Common myeloid progenitor, CD34-positive (primary cell): ENCODE measurements at regions not wholly inside any gene's neighbourhood (a gene's known extent, or its start where the extent isn't known, plus 50 kb on each side); places are given as distances from the start of the nearest gene placed in this dataset.

Experiments
- CTCF ChIA-PET: fragments of 350-600 bp; sonication (Branson Sonifier 250); formaldehyde crosslinking; loops from one replicate; lab custom pipeline; 2021; ENCODE audit warnings: antibody characterized with exemption; lab: Charles Lee
- POLR2A ChIA-PET: fragments of 350-600 bp; sonication (Branson Sonifier 250); formaldehyde crosslinking; loops from one replicate; lab custom pipeline; 2021; ENCODE audit warnings: antibody characterized with exemption; lab: Charles Lee
- DNase-seq, 3 donors: peaks; one replicate each; pipeline versions ENCODE4 v3.0.0 to v3.0.0-alpha.2; 2013
- H3K27ac ChIP-seq, 2 experiments: 1 replicate in 1 of 2; 2 replicates in 1 of 2; pipeline ENCODE4 v1.7.0; 2013; ENCODE audit warnings: inconsistent platforms in 2 of 2, low read length in 2 of 2, mild to moderate bottlenecking in 2 of 2, low read depth in 1 of 2, moderate library complexity in 1 of 2; ENCODE audit not compliant: severe bottlenecking in 2 of 2, insufficient read depth in 1 of 2, poor library complexity in 1 of 2
- H3K27me3 ChIP-seq, 5 experiments: replicated peaks in 2 of 5; 1 replicate in 3 of 5; 2 replicates in 2 of 5; pipeline versions ENCODE4 v1.6.1 to v1.7.0; 2013; ENCODE audit warnings: low read length in 4 of 5, mild to moderate bottlenecking in 2 of 5, moderate library complexity in 2 of 5, inconsistent platforms in 1 of 5; ENCODE audit not compliant: insufficient read depth in 5 of 5, control insufficient read depth in 4 of 5
- H3K36me3 ChIP-seq, 4 experiments: 1 replicate in 2 of 4; 2 replicates in 2 of 4; pipeline versions ENCODE4 v1.6.1 to v1.7.0; 2013; ENCODE audit warnings: low read length in 3 of 4, control low read depth in 1 of 4, mild to moderate bottlenecking in 1 of 4; ENCODE audit not compliant: control insufficient read depth in 4 of 4, insufficient read depth in 4 of 4
- H3K4me1 ChIP-seq, 4 experiments: 1 replicate in 3 of 4; 2 replicates in 1 of 4; pipeline versions ENCODE4 v1.6.1 to v1.7.1; 2013; ENCODE audit warnings: low read length in 3 of 4, mild to moderate bottlenecking in 3 of 4, control low read depth in 1 of 4, inconsistent platforms in 1 of 4, moderate library complexity in 1 of 4; ENCODE audit not compliant: control insufficient read depth in 4 of 4, insufficient read depth in 4 of 4; ENCODE audit errors: control extremely low read depth in 1 of 4
- H3K4me3 ChIP-seq, 7 experiments: 1 replicate in 4 of 7; 2 replicates in 3 of 7; pipeline versions ENCODE4 v1.5.1 to v1.7.0; 2013; ENCODE audit warnings: mild to moderate bottlenecking in 7 of 7, low read length in 6 of 7, moderate library complexity in 6 of 7, inconsistent platforms in 2 of 7, low read depth in 2 of 7, control low read depth in 1 of 7; ENCODE audit not compliant: insufficient read depth in 4 of 7, control insufficient read depth in 1 of 7; ENCODE audit errors: extremely low read depth in 1 of 7
- H3K9me3 ChIP-seq, 5 experiments: 1 replicate in 4 of 5; 2 replicates in 1 of 5; pipeline versions ENCODE4 v1.6.1 to v1.7.1; 2013; ENCODE audit warnings: low read length in 4 of 5, mild to moderate bottlenecking in 2 of 5, inconsistent platforms in 1 of 5, low read depth in 1 of 5, moderate library complexity in 1 of 5; ENCODE audit not compliant: control insufficient read depth in 4 of 5, insufficient read depth in 2 of 5; ENCODE audit errors: control extremely low read depth in 1 of 5
- WGBS: methylation state at CpG from one replicate; pipeline ENCODE4 v1.1.5; 2013; ENCODE audit not compliant: insufficient coverage; 5-methylcytosine and 5-hydroxymethylcytosine counted together

DNA sequence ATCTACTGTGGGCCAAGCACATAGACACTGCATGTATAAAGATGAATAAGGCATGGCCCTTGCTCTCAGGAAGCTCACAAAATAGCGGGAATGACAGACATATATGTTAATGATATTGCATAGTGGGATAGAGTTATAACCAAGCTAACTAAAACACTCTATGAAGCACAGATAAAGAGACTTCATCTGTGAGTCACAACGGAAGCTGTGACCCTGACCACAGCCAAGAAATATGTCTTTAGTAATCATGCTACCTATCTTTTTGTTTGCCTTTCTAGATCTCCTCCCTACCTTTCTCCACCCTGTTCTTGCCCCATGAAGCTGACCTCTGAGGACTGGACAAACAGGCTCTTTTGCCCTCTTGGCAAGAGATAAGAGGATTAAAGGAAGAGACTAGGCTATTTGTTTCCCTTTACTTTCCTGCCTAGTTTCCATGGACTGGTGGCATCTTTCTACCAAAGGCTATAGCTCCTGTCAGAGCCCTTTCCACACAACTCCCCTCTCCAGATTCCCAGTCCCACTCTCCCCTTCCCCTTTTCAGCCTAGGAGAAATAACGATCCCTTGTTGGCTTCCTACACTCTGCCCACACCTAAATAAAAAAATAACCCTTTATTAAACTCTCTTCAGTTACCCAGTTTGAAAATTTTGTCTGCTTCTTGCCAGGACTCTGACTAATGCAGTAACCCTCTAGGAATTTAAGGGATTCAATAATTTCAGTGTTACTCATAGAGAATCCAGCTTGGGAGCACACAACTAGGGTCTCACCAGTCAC, 504.9 kb upstream of the MARCKS start:
- ChIA-PET POLR2A (no interaction called here), CTCF (no interaction called here)
- Histone ChIP-seq H3K9me3 (no peaks in the 10 kb centered on the region), H3K4me3 (no peak overlapping the region), H3K36me3 (no peaks in the 10 kb centered on the region), H3K4me1 (peaks cover 0 to 6% (median 0%) of the 10 kb centered on the region in 4 experiments), H3K27me3 (peaks cover 0 to 2% (median 0%) of the 10 kb centered on the region in 5 experiments), H3K27ac (no peak overlapping the region)
- 88% methylated on average over 1 of the region's 3 CpGs for whole genome bisulfite sequencing
- peak in 2 of 3 donors; percentile 5 to 10 for DNase-seq

DNA sequence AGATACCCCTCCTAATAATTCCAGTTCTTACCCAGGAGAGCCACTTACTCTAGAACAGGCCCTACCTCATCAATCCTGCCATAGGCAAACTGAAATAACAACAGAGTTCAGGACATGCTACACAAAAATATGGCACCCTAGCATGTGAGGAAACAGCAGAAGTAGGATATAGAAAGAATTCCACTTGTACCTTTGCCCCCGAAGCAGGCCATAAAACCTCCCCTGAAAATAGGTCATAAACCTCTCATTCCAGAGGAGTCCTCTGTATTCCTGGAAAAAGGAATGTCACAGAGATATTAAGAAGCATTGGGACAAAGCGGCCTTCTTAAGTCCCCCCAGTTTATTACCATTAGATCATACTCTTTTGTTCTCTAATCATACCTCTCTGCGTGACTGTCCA, 504.3 kb upstream of the MARCKS start:
- DNase-seq = no peak
- CTCF ChIA-PET = no interaction called here
- Histone ChIP-seq H3K4me3 (no peak overlapping the region), H3K36me3 (no peaks in the 10 kb centered on the region), H3K27ac (no peak overlapping the region), H3K9me3 (no peaks in the 10 kb centered on the region), H3K27me3 (peaks cover 0 to 2% (median 0%) of the 10 kb centered on the region in 5 experiments), H3K4me1 (peaks cover 0 to 6% (median 0%) of the 10 kb centered on the region in 4 experiments)
- 100% methylated on average over 1 of the region's 3 CpGs for WGBS
- POLR2A ChIA-PET = no interaction called here

DNA sequence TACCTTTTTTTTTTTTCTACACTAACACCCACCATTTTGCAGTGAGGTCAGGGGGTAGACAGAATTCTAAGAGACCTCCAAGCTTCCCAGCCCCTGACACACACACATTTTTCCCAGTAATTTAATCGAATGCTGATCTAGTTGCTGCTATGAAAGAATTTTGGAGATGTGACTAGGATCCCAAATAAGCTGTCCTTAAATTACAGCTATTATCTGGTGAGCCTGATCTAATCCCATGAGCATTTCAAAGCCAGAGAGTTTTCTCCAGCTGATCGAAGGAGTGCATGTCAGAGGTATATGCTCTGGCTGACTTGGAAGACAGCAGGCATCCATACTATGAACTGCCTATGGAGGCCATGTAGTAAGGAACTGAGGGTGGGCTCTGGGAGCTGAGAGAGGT, 503.8 kb upstream of the MARCKS start:
- 100% methylated on average over 1 of the region's 2 CpGs for WGBS
- Histone ChIP-seq H3K4me3 (no peak overlapping the region), H3K27ac (no peak overlapping the region), H3K36me3 (no peaks in the 10 kb centered on the region), H3K4me1 (peaks cover 0 to 6% (median 0%) of the 10 kb centered on the region in 4 experiments), H3K9me3 (no peaks in the 10 kb centered on the region), H3K27me3 (peaks cover 0 to 2% (median 0%) of the 10 kb centered on the region in 5 experiments)
- ChIA-PET CTCF (interaction anchor here (0.6 kb wide), 1 partner anchor 517 kb away, joined by 3 read pairs; no protein-coding TSS in a partner anchor), POLR2A (no interaction called here)
- DNase-seq = no peak

DNA sequence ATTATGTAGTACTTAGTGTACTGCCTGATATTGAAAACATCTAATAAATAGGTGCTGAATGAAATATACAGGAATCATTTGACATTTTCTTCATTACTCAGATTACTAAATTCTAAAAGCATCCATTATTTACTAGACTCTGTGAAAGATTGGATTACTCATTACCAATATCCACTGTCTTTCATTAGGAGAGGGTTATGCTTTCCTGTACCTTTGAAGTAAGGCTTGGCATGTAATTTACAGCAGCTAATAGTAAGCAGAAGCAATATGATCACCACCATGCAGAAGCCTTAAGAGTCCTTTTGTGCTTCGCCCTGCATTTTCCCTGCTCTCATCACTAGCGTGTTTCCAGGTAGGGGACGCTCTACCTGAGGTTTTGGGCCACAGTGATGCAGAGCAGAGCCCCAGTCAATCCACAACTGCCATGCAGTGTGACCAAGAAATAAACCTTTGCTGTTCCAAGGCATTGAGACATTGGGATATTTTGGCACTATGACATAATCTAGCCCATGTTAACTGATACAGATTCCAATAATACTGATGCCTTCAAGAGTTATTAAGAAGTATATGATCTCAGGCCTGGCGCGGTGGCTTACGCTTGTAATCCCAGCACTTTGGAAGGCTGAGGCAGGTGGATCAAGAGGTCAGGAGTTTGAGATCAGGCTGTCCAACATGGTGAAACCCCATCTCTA, 502.8 kb upstream of the MARCKS start:
- Histone ChIP-seq H3K4me1 (peaks cover 0 to 6% (median 0%) of the 10 kb centered on the region in 4 experiments), H3K27ac (no peak overlapping the region), H3K36me3 (no peaks in the 10 kb centered on the region), H3K9me3 (no peaks in the 10 kb centered on the region), H3K27me3 (peaks cover 0 to 2% (median 0%) of the 10 kb centered on the region in 5 experiments), H3K4me3 (no peak overlapping the region)
- CTCF ChIA-PET = no interaction called here
- no peak for DNase-seq
- POLR2A ChIA-PET = no interaction called here
- WGBS = 94% methylated on average over 3 of the region's 6 CpGs

DNA sequence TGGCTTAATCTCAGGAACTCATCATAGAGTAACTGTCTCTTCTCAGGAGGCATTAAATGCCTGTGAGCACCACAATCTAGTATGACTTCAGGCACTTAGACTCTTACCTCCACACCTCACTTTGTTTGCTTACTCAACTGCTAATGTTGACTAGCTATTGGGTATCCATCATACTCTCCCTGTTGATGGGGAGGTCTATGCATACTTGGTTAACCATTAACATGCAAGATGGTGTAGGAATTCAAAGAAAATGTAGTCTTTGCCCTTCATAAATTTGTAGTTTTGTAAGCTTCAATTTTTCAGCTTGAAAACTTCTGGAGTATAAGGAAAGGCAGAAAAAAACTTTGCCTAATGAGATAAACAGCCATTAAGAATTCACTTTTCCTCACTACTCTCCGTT, 501.0 kb upstream of the MARCKS start:
- Histone ChIP-seq H3K27ac (no peak overlapping the region), H3K9me3 (no peaks in the 10 kb centered on the region), H3K36me3 (no peaks in the 10 kb centered on the region), H3K4me3 (no peak overlapping the region), H3K4me1 (peaks cover 0 to 4% (median 0%) of the 10 kb centered on the region in 4 experiments), H3K27me3 (peaks cover 0 to 2% (median 0%) of the 10 kb centered on the region in 5 experiments)
- POLR2A ChIA-PET = no interaction called here
- no peak for DNase-seq
- 100% methylated on average over 1 of the region's 1 CpG for WGBS
- CTCF ChIA-PET = no interaction called here

DNA sequence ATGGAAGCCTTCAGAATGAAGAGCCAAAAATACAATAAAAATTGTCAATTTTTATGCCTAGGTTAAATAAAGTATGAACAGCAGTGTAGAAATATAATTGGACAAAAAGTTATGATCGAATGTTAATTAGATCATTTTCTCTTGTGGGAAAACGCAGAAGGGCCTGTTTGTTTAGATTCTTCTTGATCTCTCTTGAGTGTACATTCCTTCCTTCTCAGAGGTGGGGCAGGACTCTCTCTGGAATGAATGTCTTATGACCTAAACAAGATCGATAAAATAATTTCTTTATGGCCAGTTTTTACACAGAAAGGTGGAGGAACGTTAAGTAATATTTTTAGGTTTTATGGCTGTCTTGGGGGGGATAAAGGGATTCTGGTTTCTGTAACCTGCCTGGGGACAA, 500.1 kb upstream of the MARCKS start:
- Histone ChIP-seq H3K36me3 (no peaks in the 10 kb centered on the region), H3K9me3 (no peaks in the 10 kb centered on the region), H3K27me3 (peaks cover 0 to 2% (median 0%) of the 10 kb centered on the region in 5 experiments), H3K4me3 (no peak overlapping the region), H3K27ac (no peak overlapping the region), H3K4me1 (no peaks in the 10 kb centered on the region)
- CTCF ChIA-PET = no interaction called here
- POLR2A ChIA-PET = no interaction called here
- WGBS = 100% methylated on average over 2 of the region's 4 CpGs
- DNase-seq = no peak

DNA sequence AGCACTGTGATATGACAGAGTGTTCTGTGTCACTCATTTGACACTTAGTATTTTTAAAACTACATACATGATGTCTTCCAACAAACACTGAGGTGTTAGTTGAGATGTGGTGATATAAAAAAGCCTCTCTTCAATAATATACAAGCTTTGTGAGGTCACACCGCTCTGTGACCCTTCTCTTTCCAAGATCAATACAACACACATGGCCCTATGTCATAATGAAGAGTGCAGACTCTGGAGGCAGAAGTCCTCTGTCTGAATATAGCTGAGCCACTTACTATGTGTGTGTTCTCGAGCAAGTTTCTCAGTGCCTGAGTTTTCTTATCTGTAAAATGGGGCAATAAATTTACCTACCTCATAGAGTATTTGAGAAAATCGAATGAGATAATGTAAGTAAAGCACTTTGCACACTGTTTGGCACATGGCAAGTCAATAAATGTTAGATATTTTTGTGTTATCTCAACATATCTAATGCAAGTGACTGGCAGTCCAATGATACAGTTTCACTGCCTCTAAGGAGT, 499.0 kb upstream of the MARCKS start:
- ChIA-PET POLR2A (no interaction called here), CTCF (no interaction called here)
- WGBS = 80% methylated on average over 1 of the region's 3 CpGs
- Histone ChIP-seq H3K9me3 (no peaks in the 10 kb centered on the region), H3K27ac (no peak overlapping the region), H3K4me3 (no peak overlapping the region), H3K4me1 (no peaks in the 10 kb centered on the region), H3K36me3 (no peaks in the 10 kb centered on the region), H3K27me3 (peaks cover 0 to 2% (median 0%) of the 10 kb centered on the region in 5 experiments)
- no peak for DNase-seq
